ENCODE measurements at regions not wholly inside any gene's neighbourhood (a gene's known extent, or its start where the extent isn't known, plus 50 kb on each side); places are given as distances from the start of the nearest gene placed in this dataset.
"Not testable (repeated sequence)": the region's sequence is repeated elsewhere in the genome, so short reads cannot be mapped to it uniquely, and the experiment has no call there.

- DNase-seq (ENCODE audit: low read depth in 2 of 2), result no peak
These were observed 226.5 kb downstream of the GATA3 start for GRCh38 chr10:8280946-8281345.

- no peak for DNase-seq (ENCODE audit: low read depth in 2 of 2)
These were observed 227.9 kb downstream of the GATA3 start for GRCh38 chr10:8282340-8282739.

DNA sequence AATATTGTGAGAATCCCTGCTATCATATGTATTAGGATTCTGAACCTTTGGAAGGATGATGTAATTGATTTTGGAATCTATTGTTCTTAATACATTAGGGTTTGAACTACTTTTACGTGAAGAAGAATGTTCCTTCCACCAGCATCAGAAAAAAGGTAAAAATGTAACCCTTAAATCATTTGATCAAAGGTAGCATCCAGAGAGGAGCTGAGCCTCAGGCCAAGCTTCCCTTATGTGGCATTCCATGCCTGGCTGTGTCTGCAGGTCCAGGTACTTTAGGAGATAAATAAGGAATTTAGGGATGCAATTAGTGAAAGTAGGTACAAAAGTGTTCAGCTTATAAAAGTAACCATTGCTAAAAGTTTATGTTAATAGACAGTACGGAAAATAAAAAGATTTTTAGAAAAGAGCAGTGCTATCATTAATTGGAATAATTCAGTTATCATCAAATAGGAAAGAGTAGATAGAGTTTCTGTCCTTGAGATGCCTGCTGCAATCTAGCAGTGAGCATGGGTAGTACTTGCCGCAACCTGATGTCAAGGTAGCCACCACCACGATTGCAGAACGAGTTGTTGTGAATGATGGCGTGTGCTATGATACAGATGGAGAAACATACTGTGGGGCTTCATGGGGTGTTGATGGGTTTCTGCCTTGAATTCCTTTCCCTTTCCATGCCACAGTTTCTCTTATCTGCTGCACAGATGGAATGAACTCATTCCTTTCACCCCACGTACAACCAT, 228.8 kb downstream of the GATA3 start:
- DNase-seq (ENCODE audit: low read depth in 2 of 2), result no peak

DNA sequence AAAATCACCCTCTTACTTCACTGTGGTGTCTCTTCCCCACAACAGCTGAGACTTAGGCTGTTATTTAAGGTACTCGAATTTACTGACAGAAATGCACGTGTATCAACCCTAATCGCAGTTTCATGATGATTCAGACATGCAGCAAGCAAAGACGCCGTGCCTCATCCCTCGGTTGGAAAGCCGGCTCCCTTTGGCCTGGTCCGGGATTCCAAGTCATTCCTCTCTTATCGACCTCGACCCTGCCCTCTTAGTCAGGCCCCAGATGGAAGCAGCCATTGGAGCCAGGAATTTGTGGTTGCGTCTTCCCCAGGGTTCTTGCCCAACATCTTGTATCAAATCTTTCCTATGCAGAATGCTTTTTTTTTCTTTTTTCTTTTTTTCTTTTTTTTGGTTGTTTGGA, 229.5 kb downstream of the GATA3 start:
- no peak for DNase-seq (ENCODE audit: low read depth in 2 of 2)

DNA sequence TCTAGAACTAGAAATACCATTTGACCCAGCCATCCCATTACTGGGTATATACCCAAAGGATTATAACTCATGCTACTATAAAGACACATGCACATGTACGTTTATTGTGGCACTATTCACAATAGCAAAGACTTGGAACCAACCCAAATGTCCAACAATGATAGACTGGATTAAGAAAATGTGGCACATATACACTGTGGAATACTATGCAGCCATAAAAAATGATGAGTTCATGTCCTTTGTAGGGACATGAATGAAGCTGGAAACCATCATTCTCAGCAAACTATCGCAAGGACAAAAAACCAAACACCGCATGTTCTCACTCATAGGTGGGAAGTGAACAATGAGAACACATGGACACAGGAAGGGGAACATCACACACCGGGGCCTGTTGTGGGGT, 231.5 kb downstream of the GATA3 start:
- not testable (repeated sequence) for DNase-seq (ENCODE audit: low read depth in 2 of 2)

GRCh38 chr10:8288600-8288999, 234.1 kb downstream of the GATA3 start:
- DNase-seq (ENCODE audit: low read depth in 2 of 2), result no peak

GRCh38 chr10:8289186-8289924, 234.9 kb downstream of the GATA3 start:
- DNase-seq (ENCODE audit: low read depth in 2 of 2), result no peak

GRCh38 chr10:8294779-8295178, 240.3 kb downstream of the GATA3 start:
- no peak for DNase-seq (ENCODE audit: low read depth in 2 of 2)

DNA sequence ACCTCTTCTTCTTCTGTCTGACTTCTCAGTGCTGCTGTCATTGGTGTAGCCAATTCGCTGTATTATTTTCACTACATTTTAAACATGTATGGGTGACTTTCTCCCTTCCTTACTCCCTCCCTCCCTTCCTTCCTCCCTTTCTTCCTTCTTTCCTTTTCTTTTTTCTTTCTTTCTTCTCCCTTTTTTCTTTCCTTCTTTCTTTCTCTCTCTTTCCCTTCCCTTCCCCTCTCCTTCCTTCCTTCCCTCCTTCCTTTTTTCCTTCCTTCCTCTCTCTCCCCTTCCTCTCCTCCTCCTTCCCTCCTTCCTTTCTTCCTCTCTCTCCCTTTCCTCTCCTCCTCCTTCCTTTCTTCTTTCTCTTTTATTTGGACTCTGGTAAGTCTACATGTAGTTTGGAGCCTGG, 240.8 kb downstream of the GATA3 start:
- no peak for DNase-seq (ENCODE audit: low read depth in 2 of 2)

DNA sequence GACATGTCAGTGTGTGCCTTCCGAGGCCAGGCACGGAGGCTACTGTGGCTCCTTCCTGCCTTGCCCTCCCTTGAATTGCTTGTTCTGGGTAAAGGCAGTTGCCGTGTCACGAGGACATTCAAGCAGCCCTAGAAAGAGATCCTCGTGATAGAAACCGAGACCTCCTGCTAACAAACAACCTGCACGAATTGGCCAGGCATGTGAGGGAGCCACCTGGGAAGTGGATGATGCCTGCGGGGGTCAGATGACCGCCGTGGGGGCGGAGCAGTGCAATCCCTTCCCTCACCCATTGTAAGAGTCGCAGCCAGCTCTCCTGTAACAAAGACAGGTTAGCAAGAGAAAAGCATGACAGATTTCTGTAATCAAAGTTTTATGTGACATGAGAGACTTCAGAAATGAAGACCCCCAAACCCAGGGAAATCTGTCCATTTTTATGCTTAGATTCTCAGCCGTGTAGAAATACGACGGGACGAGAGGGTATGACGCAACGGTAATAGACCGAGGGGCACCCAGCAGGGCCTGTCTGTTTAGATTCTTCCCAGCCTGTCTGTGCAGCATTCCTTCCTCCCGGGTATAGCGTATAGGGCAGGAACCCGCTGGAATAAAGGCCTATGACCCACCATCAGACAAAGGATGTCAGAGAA, 241.7 kb downstream of the GATA3 start:
- DNase-seq (ENCODE audit: low read depth in 2 of 2), result no peak

- DNase-seq (ENCODE audit: low read depth in 2 of 2), result no peak
These were observed 242.2 kb downstream of the GATA3 start for GRCh38 chr10:8296734-8297101.

- no peak for DNase-seq (ENCODE audit: low read depth in 2 of 2)
These were observed 242.6 kb downstream of the GATA3 start for GRCh38 chr10:8297107-8297506.

DNA sequence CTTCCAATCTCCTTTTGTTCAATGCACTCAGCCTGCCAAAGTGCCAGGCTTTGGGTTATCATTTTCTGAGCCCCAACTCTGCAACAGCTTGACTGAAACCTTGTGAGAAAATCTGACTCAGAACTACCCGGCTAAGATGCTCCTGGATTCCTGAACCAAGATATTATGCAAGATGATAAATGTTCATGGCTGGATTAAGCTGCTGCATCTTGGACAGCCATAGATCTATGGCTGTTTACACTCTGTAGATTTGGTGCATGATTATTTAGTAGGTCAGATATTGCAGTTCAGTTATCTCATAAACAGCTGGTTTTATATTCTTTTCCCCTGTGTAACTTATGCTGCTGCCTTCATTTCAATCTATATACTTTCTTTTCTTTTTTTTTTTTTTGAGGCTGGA, 243.5 kb downstream of the GATA3 start:
- DNase-seq (ENCODE audit: low read depth in 2 of 2), result no peak

DNA sequence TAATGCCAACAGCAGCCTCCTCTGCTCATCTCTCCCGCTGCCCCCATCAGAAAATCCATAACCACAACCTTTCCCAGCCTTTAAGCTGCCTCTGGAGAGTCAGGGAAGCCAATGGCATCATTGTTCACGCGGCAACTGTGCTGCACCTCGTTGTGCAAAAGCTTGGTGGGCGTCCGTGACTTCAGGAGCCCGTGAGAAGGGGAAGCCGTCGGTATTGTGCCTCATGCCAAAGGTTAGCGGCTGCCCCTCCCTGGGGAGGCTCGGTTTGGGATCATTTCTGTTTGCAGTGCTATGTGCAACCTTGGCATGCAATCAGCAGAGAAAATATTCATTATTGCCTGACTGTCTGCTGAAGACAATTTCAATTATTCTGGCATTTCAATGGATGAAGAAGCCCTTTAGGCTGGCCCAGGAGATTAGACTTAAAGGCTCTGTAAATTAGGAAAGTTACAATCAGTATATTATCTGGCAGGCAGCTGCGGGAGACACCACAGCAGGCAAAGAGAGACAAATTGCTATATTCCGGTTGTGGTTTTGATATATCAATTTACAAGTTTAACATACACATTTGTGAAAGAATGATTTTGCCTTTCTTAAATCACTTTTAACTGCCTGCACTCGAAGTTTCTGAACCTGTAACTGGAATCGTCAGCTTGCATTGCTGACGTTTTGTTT, 244.5 kb downstream of the GATA3 start:
- no peak for DNase-seq (ENCODE audit: low read depth in 2 of 2)

GRCh38 chr10:8300925-8301324, 246.4 kb downstream of the GATA3 start:
- DNase-seq (ENCODE audit: low read depth in 2 of 2), result no peak

DNA sequence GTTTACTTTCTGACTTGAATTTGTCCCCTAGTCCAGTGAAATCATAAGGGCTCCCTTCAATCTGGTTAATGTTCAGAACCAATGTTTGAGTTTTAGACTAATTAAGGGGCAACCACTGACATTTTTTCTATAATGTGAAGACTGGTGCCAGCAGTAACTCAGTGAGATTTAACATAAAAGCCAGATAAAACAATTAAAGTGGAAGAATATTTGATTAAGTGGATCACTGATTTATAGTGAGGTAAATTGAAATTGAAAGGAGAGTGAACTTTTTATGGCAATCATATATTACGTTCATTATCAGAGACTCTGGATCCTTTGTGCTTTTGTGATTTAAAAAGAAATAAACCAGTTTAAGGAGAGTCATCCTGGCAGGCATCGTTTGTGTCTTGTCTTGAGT, 246.8 kb downstream of the GATA3 start:
- no peak for DNase-seq (ENCODE audit: low read depth in 2 of 2)

GRCh38 chr10:8301831-8302230, 247.3 kb downstream of the GATA3 start:
- DNase-seq (ENCODE audit: low read depth in 2 of 2), result no peak

DNA sequence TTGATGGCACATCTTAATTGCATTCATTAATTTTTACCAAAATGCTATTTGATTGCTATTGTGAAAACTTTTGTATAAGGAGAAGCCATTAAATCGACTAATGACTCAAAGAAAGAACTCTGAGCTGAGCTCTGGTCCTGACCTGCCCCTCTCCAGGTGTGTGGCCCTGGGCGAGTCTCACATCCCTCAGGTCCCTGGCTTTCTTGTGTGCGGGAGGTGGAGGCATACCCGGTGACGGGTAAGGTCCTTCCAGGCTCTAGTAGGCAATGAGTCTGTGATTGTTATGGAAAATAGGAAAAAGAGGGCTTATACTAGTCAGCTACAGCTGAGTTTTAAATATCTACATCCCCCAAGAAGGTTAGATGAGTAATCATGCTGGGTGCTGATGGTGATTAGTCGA, 248.1 kb downstream of the GATA3 start:
- no peak for DNase-seq (ENCODE audit: low read depth in 2 of 2)

- DNase-seq (ENCODE audit: low read depth in 2 of 2), result no peak
These were observed 250.4 kb downstream of the GATA3 start for GRCh38 chr10:8304861-8305260.

- DNase-seq (ENCODE audit: low read depth in 2 of 2), result no peak
These were observed 251.6 kb downstream of the GATA3 start for GRCh38 chr10:8305876-8306652.

- no peak for DNase-seq (ENCODE audit: low read depth in 2 of 2)
These were observed 252.3 kb downstream of the GATA3 start for GRCh38 chr10:8306685-8307364.

Data from activated CD4-positive, alpha-beta T cell treated with anti-CD3 and anti-CD28 coated beads for 24 hours (primary cell).